Neural crest cell (in vitro differentiated cells): ENCODE measurements at regions not wholly inside any gene's neighbourhood (a gene's known extent, or its start where the extent isn't known, plus 50 kb on each side); places are given as distances from the start of the nearest gene placed in this dataset.
A peak's percentile ranks its signal among the peaks of the same experiment; 100 is the strongest.

Source experiments
- DNase-seq: peaks from one replicate; pipeline ENCODE4 v3.0.0; 2021; ENCODE audit warnings: low read depth, mixed read lengths, low spot score
- H3K27ac Mint-ChIP-seq: one replicate; pipeline ENCODE4 v1.8.0; 2021; ENCODE audit warnings: mild to moderate bottlenecking, mixed read lengths; ENCODE audit not compliant: unreplicated experiment
- H3K27me3 Mint-ChIP-seq: 2 replicates; pipeline ENCODE4 v1.8.0; 2021; ENCODE audit warnings: low read depth, mild to moderate bottlenecking, mixed read lengths
- H3K36me3 Mint-ChIP-seq: 2 replicates; pipeline ENCODE4 v1.8.0; 2021; ENCODE audit warnings: low read depth, mild to moderate bottlenecking, mixed read lengths
- H3K4me1 Mint-ChIP-seq: 2 replicates; pipeline ENCODE4 v1.8.0; 2021; ENCODE audit warnings: mixed read lengths
- H3K4me3 Mint-ChIP-seq: one replicate; pipeline ENCODE4 v1.8.0; 2021; ENCODE audit warnings: mild to moderate bottlenecking, mixed read lengths
- H3K9me3 Mint-ChIP-seq: 2 replicates; pipeline ENCODE4 v1.8.0; 2021; ENCODE audit warnings: mixed read lengths
- TF ChIP-seq, protein P1 (sequence below): fragments of 200-600 bp; sonication (generic); conservative IDR thresholded peaks from 2 replicates; pipeline ENCODE4 v1.5.0; 2021; ENCODE audit warnings: antibody characterized with exemption, mild to moderate bottlenecking

DNA sequence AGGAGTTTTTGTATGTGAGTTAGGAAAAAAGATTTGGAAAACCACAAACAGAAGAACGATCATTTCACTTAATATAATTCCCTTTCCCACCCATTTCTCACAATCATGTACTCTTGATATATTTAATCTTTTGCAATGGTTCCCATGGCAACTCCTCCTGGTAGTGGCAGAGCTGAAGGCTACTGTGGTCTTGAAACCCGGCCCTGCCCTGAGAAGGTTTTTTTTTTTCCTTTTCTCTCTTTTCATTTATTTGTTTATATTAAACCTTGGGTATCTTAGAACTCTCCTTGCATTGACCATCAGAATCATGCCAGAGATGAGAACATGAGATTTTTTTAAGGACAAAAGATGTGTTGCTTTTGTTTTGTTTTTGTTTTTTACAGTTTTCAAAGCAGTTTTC is 566.1 kb upstream of the NRP1 start:
- Mint-ChIP-seq H3K9me3 (peaks cover 15% of the 10 kb centered on the region), H3K27ac (no peak overlapping the region)
- no peak for DNase-seq

DNA sequence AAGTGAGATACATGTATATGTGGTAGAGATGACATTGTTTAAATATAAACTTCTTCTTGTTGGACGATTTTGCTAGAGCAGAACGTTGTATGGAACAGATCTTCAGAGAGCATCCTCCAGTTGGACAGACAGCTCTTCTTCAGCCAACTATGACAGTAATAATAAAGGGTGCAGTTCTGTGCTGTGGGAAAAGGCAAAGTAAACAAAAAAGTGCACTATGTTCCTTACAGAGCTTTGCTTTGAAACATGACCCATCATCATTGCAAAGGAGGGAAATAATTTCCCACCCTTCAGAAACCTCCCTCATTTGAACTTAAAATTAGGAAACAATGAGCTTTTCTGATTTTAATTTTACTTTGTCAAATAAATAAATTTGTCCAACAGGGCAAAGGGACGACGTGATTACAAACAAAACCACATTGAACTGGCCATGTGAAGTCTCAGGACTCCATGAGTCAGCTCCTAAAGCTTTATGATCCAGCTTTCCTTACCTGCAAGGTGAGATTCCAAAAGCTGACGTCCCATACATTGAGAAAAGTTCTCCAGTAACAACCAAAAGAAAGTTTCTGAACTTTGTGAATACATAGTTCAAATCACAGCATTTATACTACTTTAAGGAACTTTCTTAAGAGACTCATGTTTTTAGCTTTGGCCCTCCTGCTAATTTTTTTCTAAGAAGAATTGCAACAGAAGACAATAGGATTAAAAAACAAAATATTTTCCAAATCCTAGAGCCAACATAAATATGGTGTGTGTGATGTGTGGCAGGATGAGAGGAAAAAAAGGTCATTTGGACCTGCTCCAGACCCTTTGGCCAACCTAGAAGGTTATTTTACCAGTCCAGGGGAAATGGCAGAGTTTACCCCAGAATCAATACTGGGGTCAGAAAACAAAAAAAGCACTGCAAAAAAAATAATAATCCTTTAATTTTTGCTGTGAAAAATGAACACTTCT is 565.4 kb upstream of the NRP1 start:
- no peak overlapping the region for H3K4me3 Mint-ChIP-seq
- H3K27ac Mint-ChIP-seq = no peak overlapping the region
- no peak for DNase-seq
- H3K9me3 Mint-ChIP-seq = peaks cover 19% of the 10 kb centered on the region
- TF ChIP-seq, protein P1, sequence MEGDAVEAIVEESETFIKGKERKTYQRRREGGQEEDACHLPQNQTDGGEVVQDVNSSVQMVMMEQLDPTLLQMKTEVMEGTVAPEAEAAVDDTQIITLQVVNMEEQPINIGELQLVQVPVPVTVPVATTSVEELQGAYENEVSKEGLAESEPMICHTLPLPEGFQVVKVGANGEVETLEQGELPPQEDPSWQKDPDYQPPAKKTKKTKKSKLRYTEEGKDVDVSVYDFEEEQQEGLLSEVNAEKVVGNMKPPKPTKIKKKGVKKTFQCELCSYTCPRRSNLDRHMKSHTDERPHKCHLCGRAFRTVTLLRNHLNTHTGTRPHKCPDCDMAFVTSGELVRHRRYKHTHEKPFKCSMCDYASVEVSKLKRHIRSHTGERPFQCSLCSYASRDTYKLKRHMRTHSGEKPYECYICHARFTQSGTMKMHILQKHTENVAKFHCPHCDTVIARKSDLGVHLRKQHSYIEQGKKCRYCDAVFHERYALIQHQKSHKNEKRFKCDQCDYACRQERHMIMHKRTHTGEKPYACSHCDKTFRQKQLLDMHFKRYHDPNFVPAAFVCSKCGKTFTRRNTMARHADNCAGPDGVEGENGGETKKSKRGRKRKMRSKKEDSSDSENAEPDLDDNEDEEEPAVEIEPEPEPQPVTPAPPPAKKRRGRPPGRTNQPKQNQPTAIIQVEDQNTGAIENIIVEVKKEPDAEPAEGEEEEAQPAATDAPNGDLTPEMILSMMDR = no peak
- H3K4me1 Mint-ChIP-seq = peaks cover 10% of the 10 kb centered on the region
- no peaks in the 10 kb centered on the region for H3K27me3 Mint-ChIP-seq
- H3K36me3 Mint-ChIP-seq = peaks cover 5% of the 10 kb centered on the region

More for the DNA sequence above, 566.1 kb upstream of the NRP1 start:
- Mint-ChIP-seq H3K4me3 (no peak overlapping the region), H3K36me3 (peaks cover 5% of the 10 kb centered on the region), H3K27me3 (no peaks in the 10 kb centered on the region), H3K4me1 (peaks cover 10% of the 10 kb centered on the region)
- TF ChIP-seq, protein P1 = no peak

DNA sequence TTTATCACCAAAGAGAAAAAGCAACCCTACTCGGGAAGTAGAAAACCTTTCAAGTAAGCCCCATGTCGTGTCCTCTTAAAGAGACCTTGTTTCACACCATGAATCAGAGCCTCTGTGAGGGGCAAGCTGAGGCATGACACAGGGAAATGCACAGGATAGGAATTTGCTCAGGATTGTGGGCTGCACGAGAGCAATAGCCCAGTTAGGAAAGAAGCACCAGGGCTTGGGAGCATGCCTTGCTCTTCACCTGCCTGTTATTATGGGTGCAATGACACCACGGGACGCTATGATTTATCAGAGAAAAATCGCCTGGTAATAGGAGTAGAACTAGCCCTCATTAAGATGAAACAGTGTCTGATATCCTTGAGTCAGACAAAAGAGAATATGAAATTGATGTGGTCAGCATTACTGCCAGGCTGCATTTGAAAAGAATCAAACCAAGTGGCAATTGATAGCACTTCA is 562.9 kb upstream of the NRP1 start:
- Mint-ChIP-seq H3K4me3 (no peak overlapping the region), H3K27me3 (no peaks in the 10 kb centered on the region), H3K4me1 (peaks cover 10% of the 10 kb centered on the region), H3K9me3 (peaks cover 24% of the 10 kb centered on the region), H3K27ac (no peak overlapping the region), H3K36me3 (peaks cover 5% of the 10 kb centered on the region)
- TF ChIP-seq, protein P1 = no peak
- DNase-seq = no peak

DNA sequence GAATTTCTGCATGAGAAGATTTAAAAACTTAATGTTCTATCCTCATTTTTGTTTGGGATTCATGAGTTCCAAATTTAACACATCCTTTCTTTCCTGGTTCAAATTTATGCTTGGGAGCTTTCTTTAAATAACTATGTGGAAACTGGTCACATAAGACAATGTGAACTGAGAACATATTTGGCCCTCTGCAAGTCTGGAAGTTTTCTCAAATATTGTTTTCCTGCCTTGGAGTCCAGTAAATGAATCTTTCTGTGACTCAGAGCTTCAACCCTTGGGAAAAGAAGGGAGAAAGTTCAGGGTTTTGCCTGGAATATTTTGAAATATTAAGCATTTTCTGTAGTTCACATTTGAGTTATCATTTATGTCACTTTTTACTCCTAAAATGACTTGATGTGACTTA is 559.0 kb upstream of the NRP1 start:
- H3K27me3 Mint-ChIP-seq = no peaks in the 10 kb centered on the region
- H3K36me3 Mint-ChIP-seq = no peaks in the 10 kb centered on the region
- no peak for DNase-seq
- no peak overlapping the region for H3K27ac Mint-ChIP-seq
- peaks cover 21% of the 10 kb centered on the region for H3K4me1 Mint-ChIP-seq
- H3K4me3 Mint-ChIP-seq = no peak overlapping the region
- peaks cover 14% of the 10 kb centered on the region for H3K9me3 Mint-ChIP-seq
- TF ChIP-seq, protein P1 = no peak

DNA sequence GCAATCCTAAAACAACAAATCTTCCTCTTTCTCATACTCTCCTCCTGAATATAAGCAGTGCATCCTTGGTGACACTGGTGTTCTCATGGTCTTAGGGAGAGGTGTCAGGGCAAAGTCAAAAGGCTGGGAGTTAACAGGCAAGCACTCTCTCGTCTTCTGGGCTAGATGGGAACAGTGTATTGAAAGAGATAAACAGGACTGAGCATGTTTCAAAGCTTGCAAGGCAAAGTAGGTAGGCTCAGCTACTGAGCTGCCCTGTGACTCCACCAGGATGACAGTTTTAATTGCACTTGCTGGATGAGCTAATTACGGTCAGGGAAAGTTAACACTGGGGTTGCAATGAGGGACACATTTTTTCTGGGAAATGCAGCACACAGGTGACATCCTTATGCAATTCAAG is 554.9 kb upstream of the NRP1 start:
- H3K27me3 Mint-ChIP-seq = no peaks in the 10 kb centered on the region
- no peaks in the 10 kb centered on the region for H3K36me3 Mint-ChIP-seq
- no peak for DNase-seq
- TF ChIP-seq, protein P1 = no peak
- H3K9me3 Mint-ChIP-seq = peaks cover 6% of the 10 kb centered on the region
- H3K27ac Mint-ChIP-seq = peak overlapping the region; percentile 19
- H3K4me3 Mint-ChIP-seq = no peak overlapping the region
- peaks cover 11% of the 10 kb centered on the region for H3K4me1 Mint-ChIP-seq
